AG04450 (cell line): ENCODE measurements at regions not wholly inside any gene's neighbourhood (a gene's known extent, or its start where the extent isn't known, plus 50 kb on each side); places are given as distances from the start of the nearest gene placed in this dataset.

ENCODE experiments used
- CTCF ChIA-PET: fragments of 300-600, 350-600 bp; formaldehyde crosslinking; extraction: SDS; loops from one replicate; lab custom pipeline; 2022; ENCODE audit warnings: antibody characterized with exemption, inconsistent platforms; lab: Charles Lee
- POLR2A ChIA-PET: fragments of 350-600 bp; formaldehyde crosslinking; extraction: SDS; loops from one replicate; lab custom pipeline; 2021; ENCODE audit warnings: antibody characterized with exemption, inconsistent platforms; lab: Yijun Ruan, JAX
- DNase-seq: peaks from one replicate; pipeline ENCODE4 v3.0.0-alpha.2; 2011; ENCODE audit warnings: low read depth, low spot score
- H3K27ac ChIP-seq: one replicate; pipeline ENCODE4 v1.5.1; 2012; ENCODE audit warnings: low read depth, low read length, control low read depth
- H3K27me3 ChIP-seq: one replicate; pipeline ENCODE4 v1.6.0; 2012; ENCODE audit warnings: low read length; ENCODE audit not compliant: control insufficient read depth, insufficient read depth
- H3K4me3 ChIP-seq: 2 replicates; pipeline ENCODE4 v1.5.1; 2011; ENCODE audit warnings: mild to moderate bottlenecking, low read depth, low read length, control low read depth
- H3K9me3 ChIP-seq: 2 replicates; pipeline ENCODE4 v1.5.1; 2012; ENCODE audit warnings: low read length; ENCODE audit not compliant: control insufficient read depth, insufficient read depth
- CTCF ChIP-seq: IDR thresholded peaks from 2 replicates; pipeline ENCODE4 v1.5.1; 2011; ENCODE audit warnings: low read depth, low read length, control low read depth, inconsistent platforms

DNA sequence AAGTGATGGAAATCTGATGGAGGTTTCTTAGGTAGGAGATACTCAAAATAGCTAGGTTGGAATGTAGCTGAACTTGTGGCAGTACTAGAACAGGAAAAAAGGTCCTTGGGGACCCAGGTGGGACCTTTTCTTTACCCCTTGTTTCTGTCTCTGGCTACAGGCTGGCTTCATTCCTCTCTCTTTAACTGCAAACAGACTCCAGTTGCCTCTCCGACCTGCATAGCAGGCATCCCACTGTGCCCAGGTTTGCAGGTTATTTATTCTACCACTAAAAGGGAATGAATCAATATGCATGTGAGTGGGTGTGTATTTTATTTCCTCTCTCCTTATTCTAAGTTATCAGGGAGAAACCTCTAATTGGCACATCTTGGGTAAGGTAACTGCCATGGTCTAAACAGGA lies 758.1 kb downstream of the MED13L start:
- POLR2A ChIA-PET = no interaction called here

DNA sequence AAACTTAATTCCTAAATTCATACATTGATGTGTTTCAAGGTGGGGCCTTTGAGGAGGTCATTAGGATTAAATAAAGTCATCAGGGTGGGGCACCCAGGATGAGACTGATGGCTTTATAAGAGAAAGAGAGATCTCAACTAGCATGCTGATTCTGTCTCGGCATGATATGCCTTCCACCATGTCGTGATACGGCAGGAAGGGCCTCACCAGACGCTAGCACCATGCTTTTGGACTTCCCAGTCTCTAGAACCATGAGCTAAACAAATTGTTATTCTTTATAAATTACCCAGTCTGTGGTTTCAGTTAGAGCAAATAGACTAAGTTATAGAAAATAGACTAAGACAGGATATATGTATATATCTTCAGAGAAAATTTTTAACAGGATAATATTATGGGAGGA lies 759.6 kb downstream of the MED13L start:
- CTCF ChIA-PET = interaction anchor here (1.0 kb wide), 1 partner anchor 235 kb away, joined by 3 read pairs; no protein-coding TSS in a partner anchor
- POLR2A ChIA-PET = no interaction called here
- Histone ChIP-seq H3K9me3 (peaks cover 3% of the 10 kb centered on the region; the same call in 1 of the 2 replicates), H3K27me3 (peaks cover 3% of the 10 kb centered on the region), H3K27ac (no peak overlapping the region), H3K4me3 (no peak overlapping the region)
- TF ChIP-seq CTCF = no peak
- DNase-seq = no peak

More for the DNA sequence above, 758.1 kb downstream of the MED13L start:
- TF ChIP-seq CTCF = no peak
- H3K4me3 ChIP-seq = no peak overlapping the region
- no peak overlapping the region for H3K27ac ChIP-seq
- H3K27me3 ChIP-seq = no peaks in the 10 kb centered on the region
- DNase-seq = no peak
- CTCF ChIA-PET = no interaction called here
- peaks cover 3% of the 10 kb centered on the region; the same call in 1 of the 2 replicates for H3K9me3 ChIP-seq

DNA sequence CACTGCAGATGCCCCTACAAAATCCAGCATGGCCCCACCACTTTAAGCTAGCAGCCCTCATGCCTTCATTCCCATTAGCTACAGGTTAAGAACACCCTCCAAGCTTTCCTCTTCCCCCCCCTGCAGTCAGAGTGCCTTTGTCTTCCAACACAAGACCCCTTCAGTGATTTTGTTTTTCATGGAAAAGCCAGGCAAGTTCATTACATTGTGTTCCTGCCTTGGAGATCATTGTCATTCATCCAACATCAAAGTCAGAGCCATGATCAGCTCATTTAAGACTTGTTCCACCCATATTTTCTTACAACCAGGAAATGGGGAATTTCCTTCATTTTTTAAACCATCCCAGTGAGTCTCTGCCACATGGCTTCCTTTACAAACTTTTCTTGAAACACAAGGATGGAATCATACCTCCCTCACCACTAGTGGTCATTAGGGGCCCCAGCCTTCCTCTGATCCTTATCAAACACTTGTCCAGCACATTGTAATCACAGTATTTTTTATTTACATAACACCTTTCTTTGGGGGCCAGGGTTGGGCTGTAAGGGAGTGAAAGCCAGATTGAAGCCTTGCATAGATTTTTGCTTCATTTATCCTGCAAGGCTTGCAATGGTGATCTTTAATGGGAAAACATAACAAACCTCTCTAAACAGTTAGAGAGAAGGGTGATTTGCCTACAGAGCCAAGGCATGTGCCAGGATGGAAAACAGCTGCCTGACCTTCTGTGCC lies 765.3 kb downstream of the MED13L start:
- DNase-seq = no peak
- Histone ChIP-seq H3K27ac (no peak overlapping the region), H3K9me3 (peaks cover 3% of the 10 kb centered on the region; the same call in 1 of the 2 replicates), H3K4me3 (no peak overlapping the region), H3K27me3 (peaks cover 3% of the 10 kb centered on the region)
- ChIA-PET CTCF (no interaction called here), POLR2A (no interaction called here)
- no peak for TF ChIP-seq CTCF

DNA sequence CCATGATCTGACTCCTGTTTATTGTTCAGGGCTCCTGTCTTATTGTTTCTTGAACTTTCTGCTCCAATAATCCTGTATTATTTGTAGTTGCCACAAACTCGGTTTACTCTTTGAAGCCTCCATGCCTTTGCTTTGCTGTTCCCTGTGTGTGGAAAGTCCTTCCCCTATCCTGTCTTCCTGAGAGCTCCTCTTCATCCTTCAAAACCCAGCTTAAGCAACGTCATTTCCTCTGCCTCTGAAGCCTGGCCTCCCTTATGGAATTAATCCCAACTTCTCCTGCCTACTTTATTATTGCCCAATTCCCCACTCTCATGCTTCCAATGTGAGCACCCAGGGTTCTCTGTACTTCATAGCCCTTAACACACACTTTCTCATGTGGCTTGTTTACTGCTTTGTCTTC lies 766.2 kb downstream of the MED13L start:
- no peaks in the 10 kb centered on the region; the same call in 1 of the 2 replicates for H3K9me3 ChIP-seq
- ChIA-PET POLR2A (no interaction called here), CTCF (no interaction called here)
- no peak for TF ChIP-seq CTCF
- no peak overlapping the region for H3K27ac ChIP-seq
- peaks cover 3% of the 10 kb centered on the region for H3K27me3 ChIP-seq
- H3K4me3 ChIP-seq = no peak overlapping the region
- no peak for DNase-seq

DNA sequence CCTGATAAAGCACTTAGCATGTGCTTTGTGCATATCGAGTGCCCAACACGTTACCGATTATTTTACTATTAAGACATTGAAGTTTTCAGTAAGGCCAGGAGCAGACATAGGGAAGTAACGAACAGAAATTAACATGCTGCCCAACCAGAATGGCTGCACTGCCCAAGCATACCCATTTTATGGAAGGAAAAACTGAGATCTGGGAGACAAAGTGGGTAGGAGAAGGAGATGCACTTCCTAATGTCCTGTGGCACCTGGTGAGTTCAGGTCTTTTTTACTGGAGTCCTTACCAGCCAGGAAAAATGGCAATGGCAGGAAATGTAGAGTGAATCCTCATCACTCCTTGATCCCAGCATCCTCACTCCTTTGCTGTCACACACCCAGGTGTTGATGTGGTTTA lies 768.5 kb downstream of the MED13L start:
- TF ChIP-seq CTCF = no peak
- no peak overlapping the region for H3K27ac ChIP-seq
- no peaks in the 10 kb centered on the region; the same call in 1 of the 2 replicates for H3K9me3 ChIP-seq
- H3K4me3 ChIP-seq = no peak overlapping the region
- CTCF ChIA-PET = no interaction called here
- POLR2A ChIA-PET = no interaction called here
- H3K27me3 ChIP-seq = peaks cover 3% of the 10 kb centered on the region
- no peak for DNase-seq
